ENCODE measurements at regions not wholly inside any gene's neighbourhood (a gene's known extent, or its start where the extent isn't known, plus 50 kb on each side); places are given as distances from the start of the nearest gene placed in this dataset.

GRCh38 chr18:39764873-39765272, 2190.2 kb upstream of the PIK3C3 start:
- POLR2A ChIA-PET: no interaction called here
- dilution Hi-C loops (cut with MboI; ENCODE audit: extremely low pct_ligation_motif_present, low sequenced_read_pairs) (no loop called here), intact Hi-C loops (cut with micrococcal nuclease) (no loop called here)
- Histone ChIP-seq H3K27ac (ENCODE audit: insufficient read depth, low read depth, low read length) (no peak overlapping the region), H3K79me2 (ENCODE audit: control insufficient read depth, insufficient read depth, low read length) (no peaks in the 10 kb centered on the region), H3K4me3 (replicated peaks in 1 of 3; ENCODE audit: insufficient read depth in 1 of 3, low read depth in 1 of 3, low read length in 3 of 3) (no peak overlapping the region), H2AFZ (ENCODE audit: low read depth, low read length) (no peak overlapping the region), H3K9ac (replicated peaks; ENCODE audit: extremely low read depth, insufficient read depth, low read length) (no peak overlapping the region), H3K27me3 (ENCODE audit: control insufficient read depth in 2 of 2, insufficient read depth in 2 of 2, low read length in 2 of 2) (no peaks in the 10 kb centered on the region), H4K20me1 (replicated peaks; ENCODE audit: control insufficient read depth, extremely low read depth, insufficient read depth, low read length) (no peaks in the 10 kb centered on the region), H3K9me1 (replicated peaks; ENCODE audit: control insufficient read depth, extremely low read depth, insufficient read depth, low read length) (no peaks in the 10 kb centered on the region), H3K4me2 (ENCODE audit: insufficient read depth, low read length) (no peak overlapping the region), H3K36me3 (ENCODE audit: control insufficient read depth in 2 of 2, extremely low read depth in 1 of 2, insufficient read depth in 2 of 2, low read length in 2 of 2) (no peaks in the 10 kb centered on the region), H3K9me3 (replicated peaks; ENCODE audit: control insufficient read depth, insufficient read depth, low read length) (no peaks in the 10 kb centered on the region), H3K4me1 (ENCODE audit: control insufficient read depth, extremely low read depth, insufficient read depth, low read length) (no peaks in the 10 kb centered on the region)
- no peak for FAIRE-seq
- TF ChIP-seq GATA2 (IDR thresholded peaks at IDR 0.05; ENCODE audit: insufficient read depth, insufficient read length, low read depth, low read length) (no peak), MYC (IDR thresholded peaks at IDR 0.05; ENCODE audit: low read depth, low read length) (no peak), JUN (IDR thresholded peaks at IDR 0.05; ENCODE audit: borderline replicate concordance, insufficient read depth, insufficient read length, low read depth) (no peak), POLR2AphosphoS5 (IDR thresholded peaks at IDR 0.05; ENCODE audit: insufficient read depth, low read depth, low read length) (no peak), POLR2A (IDR thresholded peaks at IDR 0.05; ENCODE audit: low read depth, low read length) (no peak), EZH2 (IDR thresholded peaks at IDR 0.05; ENCODE audit: borderline replicate concordance, low read depth, low read length, severe bottlenecking) (no peak), FOS (IDR thresholded peaks at IDR 0.05; ENCODE audit: borderline replicate concordance, insufficient read depth, low read length) (no peak)
- TF ChIP-seq, protein P1, sequence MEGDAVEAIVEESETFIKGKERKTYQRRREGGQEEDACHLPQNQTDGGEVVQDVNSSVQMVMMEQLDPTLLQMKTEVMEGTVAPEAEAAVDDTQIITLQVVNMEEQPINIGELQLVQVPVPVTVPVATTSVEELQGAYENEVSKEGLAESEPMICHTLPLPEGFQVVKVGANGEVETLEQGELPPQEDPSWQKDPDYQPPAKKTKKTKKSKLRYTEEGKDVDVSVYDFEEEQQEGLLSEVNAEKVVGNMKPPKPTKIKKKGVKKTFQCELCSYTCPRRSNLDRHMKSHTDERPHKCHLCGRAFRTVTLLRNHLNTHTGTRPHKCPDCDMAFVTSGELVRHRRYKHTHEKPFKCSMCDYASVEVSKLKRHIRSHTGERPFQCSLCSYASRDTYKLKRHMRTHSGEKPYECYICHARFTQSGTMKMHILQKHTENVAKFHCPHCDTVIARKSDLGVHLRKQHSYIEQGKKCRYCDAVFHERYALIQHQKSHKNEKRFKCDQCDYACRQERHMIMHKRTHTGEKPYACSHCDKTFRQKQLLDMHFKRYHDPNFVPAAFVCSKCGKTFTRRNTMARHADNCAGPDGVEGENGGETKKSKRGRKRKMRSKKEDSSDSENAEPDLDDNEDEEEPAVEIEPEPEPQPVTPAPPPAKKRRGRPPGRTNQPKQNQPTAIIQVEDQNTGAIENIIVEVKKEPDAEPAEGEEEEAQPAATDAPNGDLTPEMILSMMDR (IDR thresholded peaks at IDR 0.05; ENCODE audit: extremely low read depth in 1 of 2, insufficient read depth in 1 of 2, low read depth in 1 of 2, low read length in 2 of 2): no peak
- TF ChIP-seq, protein P2, sequence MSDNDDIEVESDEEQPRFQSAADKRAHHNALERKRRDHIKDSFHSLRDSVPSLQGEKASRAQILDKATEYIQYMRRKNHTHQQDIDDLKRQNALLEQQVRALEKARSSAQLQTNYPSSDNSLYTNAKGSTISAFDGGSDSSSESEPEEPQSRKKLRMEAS (IDR thresholded peaks at IDR 0.05; ENCODE audit: insufficient read depth, insufficient read length): no peak
- BruUV-seq (replicated peaks): no TSS peak
- CTCF ChIA-PET: no interaction called here
- no peak for DNase-seq (ENCODE audit: low read depth, low spot score)

All from endothelial cell of umbilical vein (primary cell).